ENCODE measurements at regions not wholly inside any gene's neighbourhood (a gene's known extent, or its start where the extent isn't known, plus 50 kb on each side); places are given as distances from the start of the nearest gene placed in this dataset.

DNA sequence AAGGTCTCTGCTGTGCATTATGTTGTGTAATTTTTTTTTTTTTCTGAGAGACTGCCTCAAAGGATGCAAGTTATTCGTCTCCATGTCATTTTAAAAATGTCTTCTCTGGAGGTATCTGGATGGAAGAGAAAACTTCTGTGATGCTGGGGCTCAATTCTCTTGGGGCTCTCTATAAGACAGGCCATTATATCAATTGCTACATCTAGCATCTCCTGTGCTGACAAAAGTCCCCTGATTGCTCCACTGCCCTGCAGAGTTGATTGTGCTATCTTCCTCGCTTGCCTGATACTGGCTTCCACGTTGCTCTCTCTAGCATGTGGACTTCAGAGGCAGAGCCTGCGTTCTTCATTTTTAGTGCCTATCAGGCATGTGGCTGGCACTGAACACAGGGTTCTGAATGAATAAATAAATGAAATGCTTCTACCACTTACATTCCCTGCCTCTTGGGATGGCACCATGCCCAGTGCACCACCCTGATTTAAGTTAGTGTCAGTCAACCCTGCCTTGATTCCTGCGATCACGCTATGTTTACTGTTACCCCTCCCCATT, 1035.5 kb upstream of the EEF2KMT start:
- no peak overlapping the region for H2BK120ac ChIP-seq (ENCODE audit: low read depth, low read length)
- H3K27me3 ChIP-seq (ENCODE audit: control insufficient read depth, insufficient read depth, low read length), result no peaks in the 10 kb centered on the region
- ChIA-PET POLR2A (ENCODE audit: unreplicated experiment) (no interaction called here), CTCF (interaction anchor here (0.7 kb wide), 1 partner anchor 169 kb away, joined by 4 read pairs; no protein-coding TSS in a partner anchor)
- no peak overlapping the region for H4K5ac ChIP-seq (ENCODE audit: low read depth, low read length)
- no peak overlapping the region for H3K9ac ChIP-seq (ENCODE audit: low read depth, low read length)
- no peak overlapping the region for H2BK5ac ChIP-seq (ENCODE audit: low read depth, low read length, poor library complexity, severe bottlenecking)
- H2AK9ac ChIP-seq (replicated peaks; ENCODE audit: low read depth, low read length, poor library complexity), result no peak overlapping the region
- ATAC-seq (ENCODE audit: low read depth) (no peak), DNase-seq (no peak)
- no peak for TF ChIP-seq BHLHE40 (IDR thresholded peaks at IDR 0.05; ENCODE audit: low read depth, low read length)
- no peak for TF ChIP-seq CTCF (conservative IDR thresholded peaks at IDR 0.05; ENCODE audit: low read depth, low read length)
- no peak for TF ChIP-seq MAZ (IDR thresholded peaks at IDR 0.05; ENCODE audit: borderline replicate concordance, low read depth, low read length)
- TF ChIP-seq MXI1 (IDR thresholded peaks at IDR 0.05; ENCODE audit: borderline replicate concordance, low read depth, low read length), result no peak
- TF ChIP-seq NFE2L2 (IDR thresholded peaks at IDR 0.05; ENCODE audit: low read depth, low read length), result no peak
- TF ChIP-seq RCOR1 (IDR thresholded peaks at IDR 0.05; ENCODE audit: insufficient replicate concordance, low read length), result no peak
- no peak for TF ChIP-seq CHD1 (IDR thresholded peaks at IDR 0.05; ENCODE audit: low read depth, low read length)
- TF ChIP-seq RFX5 (IDR thresholded peaks at IDR 0.05; ENCODE audit: low read depth, low read length), result no peak
- TF ChIP-seq USF2 (IDR thresholded peaks at IDR 0.05; ENCODE audit: low read depth, low read length), result no peak
- no peak for TF ChIP-seq CEBPB (IDR thresholded peaks at IDR 0.05; ENCODE audit: low read depth, low read length)
- TF ChIP-seq, protein P1, sequence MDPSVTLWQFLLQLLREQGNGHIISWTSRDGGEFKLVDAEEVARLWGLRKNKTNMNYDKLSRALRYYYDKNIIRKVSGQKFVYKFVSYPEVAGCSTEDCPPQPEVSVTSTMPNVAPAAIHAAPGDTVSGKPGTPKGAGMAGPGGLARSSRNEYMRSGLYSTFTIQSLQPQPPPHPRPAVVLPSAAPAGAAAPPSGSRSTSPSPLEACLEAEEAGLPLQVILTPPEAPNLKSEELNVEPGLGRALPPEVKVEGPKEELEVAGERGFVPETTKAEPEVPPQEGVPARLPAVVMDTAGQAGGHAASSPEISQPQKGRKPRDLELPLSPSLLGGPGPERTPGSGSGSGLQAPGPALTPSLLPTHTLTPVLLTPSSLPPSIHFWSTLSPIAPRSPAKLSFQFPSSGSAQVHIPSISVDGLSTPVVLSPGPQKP (IDR thresholded peaks at IDR 0.05; ENCODE audit: borderline replicate concordance, low read depth, low read length), result no peak
- TF ChIP-seq FOS (IDR thresholded peaks at IDR 0.05; ENCODE audit: low read depth, low read length), result no peak
- intact Hi-C loops (cut with micrococcal nuclease) (no loop called here), dilution Hi-C loops (cut with HindIII; ENCODE audit: low sequenced_read_pairs, unreplicated experiment) (no loop called here), in situ Hi-C loops (cut with MboI; ENCODE audit: low sequenced_read_pairs) (no loop called here)
- no peak overlapping the region for H3K23ac ChIP-seq (ENCODE audit: low read depth, low read length)
- no peak overlapping the region for H3K4ac ChIP-seq (ENCODE audit: low read depth, low read length)
- H4K91ac ChIP-seq (ENCODE audit: insufficient read depth, low read depth, low read length), result no peak overlapping the region
- H2BK15ac ChIP-seq (ENCODE audit: low read depth, low read length), result no peak overlapping the region
- no CpG with 5 or more reads among the region's 6 CpGs for WGBS, 2 experiments (ENCODE audit: extremely low coverage in 2 of 2, insufficient read length in 1 of 2)
- H2AK5ac ChIP-seq (ENCODE audit: low read depth, low read length), result no peak overlapping the region
- H3K56ac ChIP-seq (ENCODE audit: extremely low read depth, insufficient read depth, low read length), result no peak overlapping the region
- no peak overlapping the region for H3K4me2 ChIP-seq (ENCODE audit: low read depth, low read length)
- H3K27ac ChIP-seq (ENCODE audit: insufficient read depth, low read length), result no peak overlapping the region
- no peaks in the 10 kb centered on the region for H3K36me3 ChIP-seq (ENCODE audit: control insufficient read depth, insufficient read depth, low read length)
- H3K79me1 ChIP-seq (ENCODE audit: low read depth in 1 of 2, low read length in 2 of 2), result no peaks in the 10 kb centered on the region
- H3K9me3 ChIP-seq (ENCODE audit: control insufficient read depth, insufficient read depth, low read length), result peaks cover 15% of the 10 kb centered on the region
- no peak overlapping the region for H2BK20ac ChIP-seq (ENCODE audit: low read depth, low read length)
- no peak overlapping the region for H3K14ac ChIP-seq (replicated peaks; ENCODE audit: low read depth, low read length)
- H2AFZ ChIP-seq (replicated peaks; ENCODE audit: low read length, poor library complexity), result no peak overlapping the region
- no peaks in the 10 kb centered on the region for H4K20me1 ChIP-seq (ENCODE audit: insufficient read depth, low read length)
- H3K4me3 ChIP-seq (ENCODE audit: insufficient read depth, low read depth, low read length), result no peak overlapping the region
- H4K8ac ChIP-seq (ENCODE audit: low read depth in 2 of 2, low read length in 2 of 2), result no peak overlapping the region
- no peaks in the 10 kb centered on the region for H3K4me1 ChIP-seq (ENCODE audit: control insufficient read depth, insufficient read depth, low read length)
- H3K9me1 ChIP-seq (ENCODE audit: insufficient read depth, low read length), result no peaks in the 10 kb centered on the region
- no peak overlapping the region for H3K18ac ChIP-seq (ENCODE audit: low read depth, low read length)
- no TSS peak for BruUV-seq (replicated peaks)
